A549 (cell line): ENCODE measurements at regions not wholly inside any gene's neighbourhood (a gene's known extent, or its start where the extent isn't known, plus 50 kb on each side); places are given as distances from the start of the nearest gene placed in this dataset.

Experiments used
- CTCF ChIP-seq: fragments of >200 bp; sonication (Bioruptor Twin); formaldehyde crosslinking; IDR thresholded peaks from 3 replicates; pipeline ENCODE4 v1.5.1; 2016
- EP300 ChIP-seq, 2 experiments: fragments of >200 bp; sonication (Bioruptor Twin); formaldehyde crosslinking; IDR thresholded peaks; 2 replicates in 1 of 2; 3 replicates in 1 of 2; pipeline ENCODE4 v1.6.1; 2016 to 2017
- HOXB5 ChIP-seq: fragments of 250-450 bp; sonication (Bioruptor Pico); IDR thresholded peaks from 2 replicates; pipeline ENCODE4 v1.5.0; 2020; ENCODE audit warnings: mild to moderate bottlenecking, moderate library complexity
- KDM1A ChIP-seq: fragments of 200-600 bp; sonication (generic); IDR thresholded peaks from 2 replicates; pipeline ENCODE4 v1.6.1; 2016; ENCODE audit warnings: low read depth, mild to moderate bottlenecking
- MAFK ChIP-seq: fragments of 450-650 bp; IDR thresholded peaks from 2 replicates; pipeline ENCODE4 v1.6.1; 2014; ENCODE audit not compliant: partially characterized antibody
- MAX ChIP-seq: IDR thresholded peaks from 2 replicates; pipeline ENCODE4 v1.6.1; 2012
- PBX3 ChIP-seq: IDR thresholded peaks from 2 replicates; pipeline ENCODE4 v1.6.1; 2012
- POLR2A ChIP-seq: IDR thresholded peaks from 2 replicates; pipeline ENCODE4 v1.6.1; 2012; ENCODE audit warnings: mild to moderate bottlenecking, low read length
- RCOR1 ChIP-seq: fragments of 150-350 bp; IDR thresholded peaks from 2 replicates; pipeline ENCODE4 v1.6.1; 2014; ENCODE audit warnings: antibody characterized with exemption, low read length, low read depth
- REST ChIP-seq: fragments of 200-600 bp; sonication (generic); IDR thresholded peaks from 2 replicates; pipeline ENCODE4 v1.6.1; 2016; ENCODE audit warnings: antibody characterized with exemption, mild to moderate bottlenecking, moderate library complexity
- SMC3 ChIP-seq: fragments of >200 bp; sonication (Bioruptor Twin); formaldehyde crosslinking; IDR thresholded peaks from 3 replicates; pipeline ENCODE4 v1.6.1; 2018; ENCODE audit warnings: inconsistent platforms

- no peak for TF ChIP-seq CTCF
- TF ChIP-seq MAX: no peak
- TF ChIP-seq HOXB5: no peak
- TF ChIP-seq EP300 (IDR thresholded peaks at IDR 0.05): no peak
- TF ChIP-seq POLR2A: no peak
- no peak for TF ChIP-seq PBX3
- no peak for TF ChIP-seq RCOR1
- no peak for TF ChIP-seq KDM1A
- no peak for TF ChIP-seq MAFK
- no peak for TF ChIP-seq SMC3
- TF ChIP-seq REST: no peak
Observed at GRCh38 chr15:99481951-99482230, 83.9 kb upstream of the MEF2A start.
